Bronchial epithelial cell (primary cell): ENCODE measurements at regions not wholly inside any gene's neighbourhood (a gene's known extent, or its start where the extent isn't known, plus 50 kb on each side); places are given as distances from the start of the nearest gene placed in this dataset.

Experiments
- DNase-seq: peaks from one replicate; pipeline ENCODE4 v3.0.0-alpha.2; 2010; ENCODE audit warnings: low read depth
- FAIRE-seq: peaks from 2 replicates; lab custom pipeline; 2011; peaks lifted over from hg19 to GRCh38; lab: Jason Lieb, UNC
- H3K27me3 ChIP-seq: 2 replicates; pipeline ENCODE4 v1.5.1; 2011; ENCODE audit warnings: low read length; ENCODE audit not compliant: control insufficient read depth, insufficient read depth
- H3K36me3 ChIP-seq: 2 replicates; pipeline ENCODE4 v1.5.1; 2011; ENCODE audit warnings: low read length; ENCODE audit not compliant: control insufficient read depth, insufficient read depth
- H3K4me3 ChIP-seq: 2 replicates; pipeline ENCODE4 v1.5.1; 2011; ENCODE audit warnings: mild to moderate bottlenecking, low read depth, low read length, control low read depth
- TF ChIP-seq, protein P1 (sequence below): IDR thresholded peaks from 2 replicates; pipeline ENCODE4 v1.5.1; 2011; ENCODE audit warnings: mild to moderate bottlenecking, moderate library complexity, low read length, control low read depth, inconsistent platforms; ENCODE audit not compliant: insufficient read depth, severe bottlenecking

DNA sequence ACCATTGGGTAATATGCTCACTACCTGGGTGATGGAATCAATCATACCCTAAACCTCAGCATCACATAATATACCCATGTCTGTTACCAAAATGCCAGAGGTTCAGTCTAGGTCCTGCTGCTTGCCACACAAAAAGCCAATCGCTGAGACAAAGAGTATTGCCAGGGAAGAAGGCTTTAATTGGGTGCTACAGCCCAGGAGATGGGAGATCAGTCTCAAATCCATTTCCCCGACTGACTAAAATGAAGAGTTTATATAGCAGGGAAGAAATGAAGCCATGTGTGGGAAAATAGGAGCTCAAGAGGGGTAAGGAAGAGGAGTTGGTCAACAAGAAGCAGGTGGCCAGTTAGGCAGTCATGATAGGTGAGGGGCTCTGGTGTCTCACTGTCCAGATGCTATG is 149.6 kb downstream of the QRSL1 start:
- DNase-seq: no peak

DNA sequence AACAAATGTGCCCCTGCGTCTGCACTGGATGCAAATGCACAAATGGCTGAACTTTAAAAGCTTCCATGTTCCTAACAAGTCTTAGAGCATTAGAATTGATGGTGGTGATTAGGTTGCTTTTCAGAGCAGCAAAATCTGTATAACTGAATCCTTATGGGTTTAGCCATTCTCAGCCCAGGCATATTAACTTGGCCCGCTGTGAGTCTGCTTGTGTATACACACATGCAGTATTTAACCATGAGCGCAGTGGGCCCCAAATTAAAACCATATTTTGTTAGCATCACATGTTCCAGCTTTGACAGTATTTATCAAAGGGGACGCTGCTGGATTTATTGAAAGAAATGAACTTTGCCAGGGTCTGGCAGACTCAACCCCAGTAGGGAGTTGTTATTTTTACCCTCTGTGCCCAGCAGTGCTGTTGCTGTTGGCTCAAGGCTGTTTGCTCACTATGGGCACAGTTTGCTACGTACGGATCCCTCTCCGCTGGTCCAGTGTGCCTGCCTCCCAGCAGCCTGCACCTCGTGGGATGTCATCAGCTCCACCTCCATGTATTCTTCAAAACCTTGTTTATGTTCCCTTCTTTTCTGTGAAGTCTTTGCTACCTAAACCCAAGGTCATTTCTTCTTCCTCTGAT is 144.7 kb downstream of the QRSL1 start:
- DNase-seq (no peak), FAIRE-seq (no peak)
- no peaks in the 10 kb centered on the region for H3K36me3 ChIP-seq
- no peaks in the 10 kb centered on the region for H3K27me3 ChIP-seq
- no peak overlapping the region for H3K4me3 ChIP-seq
- TF ChIP-seq, protein P1, sequence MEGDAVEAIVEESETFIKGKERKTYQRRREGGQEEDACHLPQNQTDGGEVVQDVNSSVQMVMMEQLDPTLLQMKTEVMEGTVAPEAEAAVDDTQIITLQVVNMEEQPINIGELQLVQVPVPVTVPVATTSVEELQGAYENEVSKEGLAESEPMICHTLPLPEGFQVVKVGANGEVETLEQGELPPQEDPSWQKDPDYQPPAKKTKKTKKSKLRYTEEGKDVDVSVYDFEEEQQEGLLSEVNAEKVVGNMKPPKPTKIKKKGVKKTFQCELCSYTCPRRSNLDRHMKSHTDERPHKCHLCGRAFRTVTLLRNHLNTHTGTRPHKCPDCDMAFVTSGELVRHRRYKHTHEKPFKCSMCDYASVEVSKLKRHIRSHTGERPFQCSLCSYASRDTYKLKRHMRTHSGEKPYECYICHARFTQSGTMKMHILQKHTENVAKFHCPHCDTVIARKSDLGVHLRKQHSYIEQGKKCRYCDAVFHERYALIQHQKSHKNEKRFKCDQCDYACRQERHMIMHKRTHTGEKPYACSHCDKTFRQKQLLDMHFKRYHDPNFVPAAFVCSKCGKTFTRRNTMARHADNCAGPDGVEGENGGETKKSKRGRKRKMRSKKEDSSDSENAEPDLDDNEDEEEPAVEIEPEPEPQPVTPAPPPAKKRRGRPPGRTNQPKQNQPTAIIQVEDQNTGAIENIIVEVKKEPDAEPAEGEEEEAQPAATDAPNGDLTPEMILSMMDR: no peak

More for the DNA sequence above, 149.6 kb downstream of the QRSL1 start:
- Histone ChIP-seq H3K27me3 (no peaks in the 10 kb centered on the region), H3K4me3 (no peak overlapping the region), H3K36me3 (no peaks in the 10 kb centered on the region)
- no peak for FAIRE-seq
- TF ChIP-seq, protein P1: no peak

DNA sequence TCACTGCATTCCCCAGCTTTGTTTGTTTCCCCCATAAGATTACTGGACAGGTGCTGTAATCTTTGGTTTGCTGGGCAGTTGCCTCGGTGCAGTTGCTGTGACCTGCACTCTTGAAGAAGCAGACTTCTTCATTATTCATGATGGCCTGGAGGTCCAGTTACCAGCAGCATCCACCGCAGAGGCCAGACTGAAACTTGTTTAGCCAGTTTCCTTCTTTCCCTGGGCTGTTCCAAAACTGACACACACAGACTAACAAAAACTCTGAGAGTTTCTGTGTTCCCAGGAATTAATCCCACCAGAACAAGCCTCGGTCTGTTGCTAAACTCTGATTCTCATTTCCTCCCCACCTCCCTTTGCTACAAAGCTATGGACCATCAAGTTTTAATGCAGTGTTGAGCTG is 144.1 kb downstream of the QRSL1 start:
- Histone ChIP-seq H3K4me3 (no peak overlapping the region), H3K36me3 (no peaks in the 10 kb centered on the region), H3K27me3 (no peaks in the 10 kb centered on the region)
- TF ChIP-seq, protein P1: no peak
- FAIRE-seq (peak; percentile 72), DNase-seq (peak; percentile 77)

- TF ChIP-seq, protein P1: no peak
- no peaks in the 10 kb centered on the region for H3K36me3 ChIP-seq
- H3K4me3 ChIP-seq: no peak overlapping the region
- H3K27me3 ChIP-seq: no peaks in the 10 kb centered on the region
- DNase-seq (no peak), FAIRE-seq (no peak)
These were observed 143.1 kb downstream of the QRSL1 start for GRCh38 chr6:106772270-106773142.

- FAIRE-seq: peak; percentile 94
- Histone ChIP-seq H3K4me3 (no peak overlapping the region), H3K36me3 (no peaks in the 10 kb centered on the region), H3K27me3 (no peaks in the 10 kb centered on the region)
- TF ChIP-seq, protein P1: no peak
- DNase-seq: no peak
These were observed 142.4 kb downstream of the QRSL1 start for GRCh38 chr6:106771822-106772221.
